ENCODE measurements at regions not wholly inside any gene's neighbourhood (a gene's known extent, or its start where the extent isn't known, plus 50 kb on each side); places are given as distances from the start of the nearest gene placed in this dataset.

GRCh38 chr2:209371407-209371806, 52.4 kb upstream of the MAP2 start:
- Histone ChIP-seq H3K4me1 (ENCODE audit: low read depth, poor library complexity, severe bottlenecking) (peaks cover 36% of the 10 kb centered on the region), H2AFZ (ENCODE audit: low read depth) (no peak overlapping the region), H3K9ac (no peak overlapping the region), H3K27me3 (ENCODE audit: insufficient read depth, low read depth) (no peaks in the 10 kb centered on the region), H3K4me2 (no peak overlapping the region), H3K36me3 (ENCODE audit: insufficient read depth) (no peaks in the 10 kb centered on the region), H3K27ac (no peak overlapping the region), H3K4me3 (IDR thresholded peaks at IDR 0.05; ENCODE audit: insufficient read depth, low read depth, low read length) (no peak overlapping the region), H3K79me2 (ENCODE audit: insufficient read depth, low read depth) (no peaks in the 10 kb centered on the region), H4K20me1 (ENCODE audit: insufficient read depth) (no peaks in the 10 kb centered on the region)
- TF ChIP-seq CTCF (conservative IDR thresholded peaks at IDR 0.05; ENCODE audit: low read depth, low read length) = no peak
